Activated CD4-positive, alpha-beta memory T cell treated with anti-CD3 and anti-CD28 coated beads, Interleukin-2, amount 10 ng/mL, durations not matched to agents 7 days and 5 days (primary cell): ENCODE measurements at regions not wholly inside any gene's neighbourhood (a gene's known extent, or its start where the extent isn't known, plus 50 kb on each side); places are given as distances from the start of the nearest gene placed in this dataset.

Source experiments
- CTCF ChIA-PET: fragments of 350-600 bp; sonication (Branson Sonifier 250); formaldehyde crosslinking; loops from one replicate; lab custom pipeline; 2021; ENCODE audit warnings: antibody characterized with exemption, inconsistent platforms; lab: Charles Lee
- POLR2A ChIA-PET: fragments of 350-600 bp; sonication (Branson Sonifier 250); formaldehyde crosslinking; loops from one replicate; lab custom pipeline; 2021; ENCODE audit warnings: antibody characterized with exemption; lab: Charles Lee
- DNase-seq: peaks from one replicate; pipeline ENCODE4 v3.0.0-alpha.2; 2020
- H3K27ac Mint-ChIP-seq: one replicate; pipeline ENCODE4 v1.8.0; 2021; ENCODE audit warnings: mild to moderate bottlenecking, mixed read lengths
- H3K27me3 Mint-ChIP-seq: one replicate; pipeline ENCODE4 v1.8.0; 2021; ENCODE audit warnings: mixed read lengths
- H3K36me3 Mint-ChIP-seq: one replicate; pipeline ENCODE4 v1.8.0; 2021; ENCODE audit warnings: low read depth, mixed read lengths
- H3K4me1 Mint-ChIP-seq: one replicate; pipeline ENCODE4 v1.8.0; 2021; ENCODE audit warnings: mixed read lengths
- H3K4me3 Mint-ChIP-seq: one replicate; pipeline ENCODE4 v1.8.0; 2021; ENCODE audit warnings: mild to moderate bottlenecking, mixed read lengths
- H3K9me3 Mint-ChIP-seq: one replicate; pipeline ENCODE4 v1.8.0; 2021; ENCODE audit warnings: mixed read lengths

DNA sequence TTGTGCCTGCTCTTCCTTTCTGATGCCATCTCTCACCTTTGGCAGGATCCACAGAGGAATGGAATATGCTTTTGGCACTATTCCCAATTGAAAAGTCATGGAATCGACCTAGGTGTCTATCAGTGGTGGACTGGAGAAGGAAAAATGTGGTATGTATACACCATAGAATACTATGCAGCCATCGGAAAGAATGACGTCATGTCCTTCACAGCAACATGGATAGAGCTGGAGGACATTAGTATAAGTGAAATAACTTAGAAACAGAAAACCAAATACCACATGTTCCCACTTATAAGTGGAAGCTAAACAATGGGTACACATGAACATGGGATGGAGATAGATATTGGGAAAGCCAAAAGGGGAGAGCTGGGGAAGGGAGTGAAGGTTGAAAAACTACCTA lies 58.3 kb upstream of the SMIM31 start:
- DNase-seq: no peak
- ChIA-PET POLR2A (no interaction called here), CTCF (interaction anchor here (1.2 kb wide), 1 partner anchor 36 kb away, joined by 3 read pairs; no protein-coding TSS in a partner anchor)
- no peak overlapping the region for H3K4me3 Mint-ChIP-seq
- no peaks in the 10 kb centered on the region for H3K4me1 Mint-ChIP-seq
- no peaks in the 10 kb centered on the region for H3K9me3 Mint-ChIP-seq
- H3K27ac Mint-ChIP-seq: no peak overlapping the region
- H3K36me3 Mint-ChIP-seq: no peaks in the 10 kb centered on the region
- no peaks in the 10 kb centered on the region for H3K27me3 Mint-ChIP-seq

DNA sequence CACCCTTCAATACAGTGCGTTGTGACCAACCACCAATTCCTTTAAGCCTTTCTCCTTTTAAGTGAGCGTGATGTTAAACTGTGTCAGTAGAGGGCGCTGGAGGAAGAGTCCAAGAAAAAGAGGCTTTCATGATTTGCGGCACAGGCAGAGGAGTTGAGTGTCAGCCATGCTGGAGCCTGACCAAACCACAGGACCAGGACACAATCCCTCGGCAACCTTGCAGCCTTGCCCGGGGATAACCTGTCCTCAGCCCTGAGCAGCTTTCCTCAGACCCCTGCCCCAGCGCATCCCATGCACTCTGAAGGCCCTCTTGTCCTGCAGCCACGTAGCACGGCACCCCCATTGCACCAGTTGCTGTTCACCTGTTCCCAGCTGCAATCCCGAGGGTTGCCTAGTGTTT lies 53.5 kb upstream of the SMIM31 start:
- Mint-ChIP-seq H3K9me3 (no peaks in the 10 kb centered on the region), H3K36me3 (no peaks in the 10 kb centered on the region), H3K27me3 (no peaks in the 10 kb centered on the region), H3K4me3 (no peak overlapping the region), H3K4me1 (no peaks in the 10 kb centered on the region), H3K27ac (no peak overlapping the region)
- CTCF ChIA-PET: no interaction called here
- POLR2A ChIA-PET: no interaction called here
- no peak for DNase-seq

DNA sequence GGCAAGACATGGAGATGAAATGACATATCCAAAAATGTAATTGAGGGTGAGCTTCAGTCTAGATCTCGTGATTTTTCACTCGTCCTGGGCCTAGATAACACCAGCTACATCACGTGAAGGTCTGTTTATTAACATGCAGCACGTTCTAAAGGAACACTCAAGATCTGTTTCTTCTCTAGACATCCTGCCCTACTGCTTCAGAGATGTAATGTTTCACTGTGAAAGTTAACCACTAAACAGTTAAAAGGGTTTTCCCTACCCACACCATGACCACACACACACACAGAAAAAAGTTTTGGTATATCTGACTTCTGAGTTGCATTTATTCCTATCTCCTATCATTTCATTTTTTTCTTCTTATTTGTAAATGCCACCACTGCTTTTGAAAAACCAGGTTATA lies 52.3 kb upstream of the SMIM31 start:
- CTCF ChIA-PET: no interaction called here

More for the DNA sequence above, 52.3 kb upstream of the SMIM31 start:
- H3K4me3 Mint-ChIP-seq: no peak overlapping the region
- no peak for DNase-seq
- no peaks in the 10 kb centered on the region for H3K9me3 Mint-ChIP-seq
- no peaks in the 10 kb centered on the region for H3K36me3 Mint-ChIP-seq
- POLR2A ChIA-PET: no interaction called here
- no peak overlapping the region for H3K27ac Mint-ChIP-seq
- H3K4me1 Mint-ChIP-seq: no peaks in the 10 kb centered on the region
- H3K27me3 Mint-ChIP-seq: no peaks in the 10 kb centered on the region
